WI38 (cell line): ENCODE measurements at regions not wholly inside any gene's neighbourhood (a gene's known extent, or its start where the extent isn't known, plus 50 kb on each side); places are given as distances from the start of the nearest gene placed in this dataset.
"Not testable (repeated sequence)": the region's sequence is repeated elsewhere in the genome, so short reads cannot be mapped to it uniquely, and the experiment has no call there.

Source experiments
- H3K4me3 ChIP-seq: 2 replicates; pipeline ENCODE4 v1.5.1; 2011; ENCODE audit warnings: low read depth, mild to moderate bottlenecking, control low read depth, low read length
- CTCF ChIP-seq: IDR thresholded peaks from 2 replicates; pipeline ENCODE4 v1.5.1; 2012; ENCODE audit warnings: low read depth, mild to moderate bottlenecking, control low read depth, low read length

GRCh38 chr13:90270226-90270625 lies 1077.3 kb upstream of the MIR17HG start:
- H3K4me3 ChIP-seq: no peak overlapping the region
- no peak for TF ChIP-seq CTCF

- TF ChIP-seq CTCF: no peak
- no peak overlapping the region for H3K4me3 ChIP-seq
These were observed 1075.1 kb upstream of the MIR17HG start for GRCh38 chr13:90272356-90272755.

GRCh38 chr13:90276216-90276615 lies 1071.3 kb upstream of the MIR17HG start:
- no peak for TF ChIP-seq CTCF
- H3K4me3 ChIP-seq: no peak overlapping the region

GRCh38 chr13:90278231-90278630 lies 1069.3 kb upstream of the MIR17HG start:
- H3K4me3 ChIP-seq: not testable (repeated sequence)

- no peak for TF ChIP-seq CTCF
- H3K4me3 ChIP-seq: no peak overlapping the region
These were observed 1065.8 kb upstream of the MIR17HG start for GRCh38 chr13:90281709-90282108.

GRCh38 chr13:90287521-90287920 lies 1060.0 kb upstream of the MIR17HG start:
- no peak overlapping the region for H3K4me3 ChIP-seq
- TF ChIP-seq CTCF: no peak

GRCh38 chr13:90293793-90294361 lies 1053.6 kb upstream of the MIR17HG start:
- TF ChIP-seq CTCF: no peak
- H3K4me3 ChIP-seq: no peak overlapping the region

- TF ChIP-seq CTCF: no peak
- H3K4me3 ChIP-seq: no peak overlapping the region
These were observed 1048.2 kb upstream of the MIR17HG start for GRCh38 chr13:90299238-90299637.
